ENCODE measurements at regions not wholly inside any gene's neighbourhood (a gene's known extent, or its start where the extent isn't known, plus 50 kb on each side); places are given as distances from the start of the nearest gene placed in this dataset.

GRCh38 chr22:48301421-48301820 is 1526.3 kb downstream of the BRD1 start:
- TF ChIP-seq, protein P1, sequence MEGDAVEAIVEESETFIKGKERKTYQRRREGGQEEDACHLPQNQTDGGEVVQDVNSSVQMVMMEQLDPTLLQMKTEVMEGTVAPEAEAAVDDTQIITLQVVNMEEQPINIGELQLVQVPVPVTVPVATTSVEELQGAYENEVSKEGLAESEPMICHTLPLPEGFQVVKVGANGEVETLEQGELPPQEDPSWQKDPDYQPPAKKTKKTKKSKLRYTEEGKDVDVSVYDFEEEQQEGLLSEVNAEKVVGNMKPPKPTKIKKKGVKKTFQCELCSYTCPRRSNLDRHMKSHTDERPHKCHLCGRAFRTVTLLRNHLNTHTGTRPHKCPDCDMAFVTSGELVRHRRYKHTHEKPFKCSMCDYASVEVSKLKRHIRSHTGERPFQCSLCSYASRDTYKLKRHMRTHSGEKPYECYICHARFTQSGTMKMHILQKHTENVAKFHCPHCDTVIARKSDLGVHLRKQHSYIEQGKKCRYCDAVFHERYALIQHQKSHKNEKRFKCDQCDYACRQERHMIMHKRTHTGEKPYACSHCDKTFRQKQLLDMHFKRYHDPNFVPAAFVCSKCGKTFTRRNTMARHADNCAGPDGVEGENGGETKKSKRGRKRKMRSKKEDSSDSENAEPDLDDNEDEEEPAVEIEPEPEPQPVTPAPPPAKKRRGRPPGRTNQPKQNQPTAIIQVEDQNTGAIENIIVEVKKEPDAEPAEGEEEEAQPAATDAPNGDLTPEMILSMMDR (tag by site-specific recombination; IDR thresholded peaks at IDR 0.05) = no peak
- TF ChIP-seq ZNF785 (tag by site-specific recombination; IDR thresholded peaks at IDR 0.05) (no peak), YY1 (tag by site-specific recombination; IDR thresholded peaks at IDR 0.05) (no peak), ATF2 (tag by site-specific recombination; IDR thresholded peaks at IDR 0.05; ENCODE audit: low read depth) (no peak), ZBTB7A (tag by site-specific recombination; IDR thresholded peaks at IDR 0.05; ENCODE audit: low read depth) (no peak), MEIS1 (CRISPR knock-in tag; IDR thresholded peaks at IDR 0.05; ENCODE audit: borderline replicate concordance) (no peak), ZNF571 (tag by site-specific recombination; IDR thresholded peaks at IDR 0.05) (no peak), ZNF830 (tag by site-specific recombination; IDR thresholded peaks at IDR 0.05; ENCODE audit: low read depth) (no peak), ZSCAN5A (tag by site-specific recombination; IDR thresholded peaks at IDR 0.05) (no peak)
